ENCODE measurements at regions not wholly inside any gene's neighbourhood (a gene's known extent, or its start where the extent isn't known, plus 50 kb on each side); places are given as distances from the start of the nearest gene placed in this dataset.

GRCh38 chr10:121099592-121099991 lies 248.4 kb downstream of the WDR11 start:
- TF ChIP-seq CTCF (conservative IDR thresholded peaks at IDR 0.05; ENCODE audit: low read length): no peak
- TF ChIP-seq EZH2phosphoT487 (IDR thresholded peaks at IDR 0.05; ENCODE audit: borderline replicate concordance): no peak
